ENCODE measurements at regions not wholly inside any gene's neighbourhood (a gene's known extent, or its start where the extent isn't known, plus 50 kb on each side); places are given as distances from the start of the nearest gene placed in this dataset.

- Histone ChIP-seq H3K4me1 (no peaks in the 10 kb centered on the region), H3K27ac (no peak overlapping the region), H3K4me3 (no peak overlapping the region), H3K27me3 (no peaks in the 10 kb centered on the region), H3K36me3 (no peaks in the 10 kb centered on the region), H3K9me3 (no peaks in the 10 kb centered on the region)
- in situ Hi-C loops (cut with MboI; ENCODE audit: low pct_ligation_motif_present in 1 of 4, low pct_unique_long_range_greater_than_20kb in 1 of 4, low sequenced_read_pairs in 3 of 4) (no loop called here), intact Hi-C loops (cut with DNase I; ENCODE audit: low total_unique reads) (no loop called here)
- no peak for DNase-seq
- TF ChIP-seq EP300 (IDR thresholded peaks at IDR 0.05; ENCODE audit: low read depth) (no peak), CTCF (IDR thresholded peaks at IDR 0.05) (no peak), POLR2AphosphoS5 (IDR thresholded peaks at IDR 0.05) (no peak), POLR2A (IDR thresholded peaks at IDR 0.05) (no peak)
Observed at GRCh38 chr1:209074575-209075250, 508.8 kb upstream of the CAMK1G start.

DNA sequence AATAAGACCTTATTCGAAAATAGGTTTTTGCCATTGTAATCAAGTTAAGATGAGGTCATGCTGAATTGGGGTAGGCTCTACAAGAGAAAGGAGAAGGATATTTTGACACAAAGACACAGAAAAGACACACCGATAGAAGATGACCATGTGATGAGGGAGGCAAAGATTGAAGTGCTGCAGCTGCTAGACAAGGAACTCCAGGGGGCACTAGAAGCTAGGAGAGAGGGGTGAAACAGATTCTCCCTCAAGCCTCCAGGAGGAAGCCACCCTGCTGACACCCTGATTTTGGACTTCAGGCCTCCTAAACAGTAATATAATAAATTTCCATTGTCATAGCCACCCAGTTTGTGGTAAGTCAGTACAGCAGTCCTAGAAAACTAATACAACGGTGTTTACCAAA is 506.8 kb upstream of the CAMK1G start:
- TF ChIP-seq EP300 (IDR thresholded peaks at IDR 0.05; ENCODE audit: low read depth) (no peak), CTCF (IDR thresholded peaks at IDR 0.05) (peak in 3 of 5 experiments; percentile 24 to 34 (median 30))
- Histone ChIP-seq H3K27me3 (no peaks in the 10 kb centered on the region), H3K36me3 (no peaks in the 10 kb centered on the region), H3K4me3 (no peak overlapping the region), H3K4me1 (no peaks in the 10 kb centered on the region), H3K27ac (no peak overlapping the region), H3K9me3 (no peaks in the 10 kb centered on the region)
- intact Hi-C loops (cut with DNase I; ENCODE audit: low total_unique reads), result no loop called here
- in situ Hi-C loops (cut with MboI; ENCODE audit: low pct_ligation_motif_present in 1 of 4, low pct_unique_long_range_greater_than_20kb in 1 of 4, low sequenced_read_pairs in 3 of 4), result no loop called here
- peak; percentile 10 for DNase-seq
- WGBS, 2 donors (ENCODE audit: low coverage in 1 of 2), result 87 to 90% methylated on average over 3 of the region's 3 CpGs

GRCh38 chr1:209080170-209080781 is 503.2 kb upstream of the CAMK1G start:
- H3K4me3 ChIP-seq, result no peak overlapping the region
- 77 to 83% methylated on average over 1 to 5 of the region's 5 CpGs for WGBS, 2 donors (ENCODE audit: low coverage in 1 of 2)
- no peak overlapping the region for H3K27ac ChIP-seq
- TF ChIP-seq POLR2AphosphoS5 (IDR thresholded peaks at IDR 0.05) (no peak), CTCF (IDR thresholded peaks at IDR 0.05) (no peak), POLR2A (IDR thresholded peaks at IDR 0.05) (no peak), EP300 (IDR thresholded peaks at IDR 0.05; ENCODE audit: low read depth) (no peak)
- intact Hi-C loops (cut with DNase I; ENCODE audit: low total_unique reads), result no loop called here
- H3K9me3 ChIP-seq, result no peaks in the 10 kb centered on the region
- H3K27me3 ChIP-seq, result no peaks in the 10 kb centered on the region
- DNase-seq, result no peak
- no peaks in the 10 kb centered on the region for H3K36me3 ChIP-seq
- in situ Hi-C loops (cut with MboI; ENCODE audit: low pct_ligation_motif_present in 1 of 4, low pct_unique_long_range_greater_than_20kb in 1 of 4, low sequenced_read_pairs in 3 of 4), result no loop called here
- H3K4me1 ChIP-seq, result no peaks in the 10 kb centered on the region

DNA sequence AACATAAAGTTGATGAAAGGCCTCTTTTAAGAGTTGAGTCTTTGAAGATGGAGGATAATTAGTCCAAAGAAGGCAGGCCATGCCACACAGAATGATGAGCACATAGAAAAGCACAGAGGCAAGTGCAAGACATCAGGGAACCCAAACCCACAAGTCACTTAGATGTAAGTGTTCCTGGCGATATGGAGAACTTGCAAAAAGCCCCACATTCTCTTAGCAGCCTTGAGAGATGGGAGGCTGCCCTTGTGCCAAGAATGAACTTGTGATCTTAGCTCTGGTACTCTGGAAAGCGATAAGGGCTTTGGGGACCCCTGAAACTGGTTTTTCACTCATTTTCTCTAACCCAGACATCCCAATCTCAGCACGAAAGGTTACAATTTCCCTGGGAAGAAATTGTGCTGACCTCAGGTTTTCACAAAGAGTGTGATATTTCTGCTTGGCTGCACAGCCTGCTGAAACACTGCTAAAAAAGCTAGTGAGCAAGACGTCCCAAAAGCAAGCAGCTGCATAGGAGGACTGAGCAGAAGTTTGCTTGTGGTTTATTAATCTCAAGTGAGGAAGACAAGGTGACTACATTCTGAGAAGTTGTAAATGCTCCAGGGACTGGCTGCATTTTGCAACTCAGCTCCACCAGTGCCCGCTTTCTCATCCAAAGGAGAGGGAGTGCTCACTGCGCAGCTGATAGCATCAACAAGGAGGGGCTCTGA is 496.9 kb upstream of the CAMK1G start:
- intact Hi-C loops (cut with DNase I; ENCODE audit: low total_unique reads) (no loop called here), in situ Hi-C loops (cut with MboI; ENCODE audit: low pct_ligation_motif_present in 1 of 4, low pct_unique_long_range_greater_than_20kb in 1 of 4, low sequenced_read_pairs in 3 of 4) (no loop called here)
- no peak overlapping the region for H3K27ac ChIP-seq
- no peaks in the 10 kb centered on the region for H3K36me3 ChIP-seq
- no peak overlapping the region for H3K4me3 ChIP-seq
- no peak for DNase-seq
- H3K27me3 ChIP-seq, result no peaks in the 10 kb centered on the region
- no peaks in the 10 kb centered on the region for H3K4me1 ChIP-seq
- WGBS, 2 donors (ENCODE audit: low coverage in 1 of 2), result 57 to 67% methylated on average over 3 to 6 of the region's 6 CpGs
- TF ChIP-seq POLR2AphosphoS5 (IDR thresholded peaks at IDR 0.05) (no peak), CTCF (IDR thresholded peaks at IDR 0.05) (no peak), EP300 (IDR thresholded peaks at IDR 0.05; ENCODE audit: low read depth) (no peak), POLR2A (IDR thresholded peaks at IDR 0.05) (no peak)
- H3K9me3 ChIP-seq, result no peaks in the 10 kb centered on the region
